ENCODE measurements at regions not wholly inside any gene's neighbourhood (a gene's known extent, or its start where the extent isn't known, plus 50 kb on each side); places are given as distances from the start of the nearest gene placed in this dataset.

- TF ChIP-seq FIP1L1 (IDR thresholded peaks at IDR 0.05; ENCODE audit: borderline replicate concordance, insufficient read depth, low read depth, low read length) (no peak), ZBTB42 (CRISPR knock-in tag; IDR thresholded peaks at IDR 0.05) (no peak)
Measured at GRCh38 chr16:76081967-76082366, 195.2 kb upstream of the CNTNAP4 start (continued).

GRCh38 chr16:76106647-76107046 lies 170.6 kb upstream of the CNTNAP4 start:
- H3K9me3 ChIP-seq (ENCODE audit: low read length): peaks cover 17% of the 10 kb centered on the region
- DNase-seq (ENCODE audit: low spot score): no peak
- H4K20me1 ChIP-seq (ENCODE audit: insufficient read depth, low read length): no peaks in the 10 kb centered on the region
- no peak overlapping the region for H3K27ac ChIP-seq (ENCODE audit: extremely low read length, insufficient read depth, low read length)
- H3K27me3 ChIP-seq (ENCODE audit: control insufficient read depth in 1 of 2, insufficient read depth in 2 of 2, low read length in 2 of 2): no peaks in the 10 kb centered on the region
- WGBS (ENCODE audit: low lambda C conversion rate): 28% methylated on average over 6 of the region's 6 CpGs
- H3K4me3 ChIP-seq (replicated peaks in 1 of 3; ENCODE audit: insufficient read depth in 1 of 3, low read depth in 2 of 3, low read length in 3 of 3): no peak overlapping the region
- no peak for ATAC-seq
- H3K36me3 ChIP-seq (replicated peaks in 1 of 2; ENCODE audit: control insufficient read depth in 1 of 2, insufficient read depth in 2 of 2, low read length in 2 of 2): no peaks in the 10 kb centered on the region
- BruUV-seq (replicated peaks): no TSS peak
- FAIRE-seq: no peak
- no peaks in the 10 kb centered on the region for H3K79me2 ChIP-seq (ENCODE audit: insufficient read depth, low read length)
- intact Hi-C loops (cut with micrococcal nuclease; ENCODE audit: unreplicated experiment) (loop anchor here (5.0 kb wide), 1 partner anchor 319 kb away; no protein-coding TSS in a partner anchor), in situ Hi-C loops (cut with HindIII; ENCODE audit: extremely low pct_ligation_motif_present, low pct_unique_long_range_greater_than_20kb) (no loop called here)
- H3K4me1 ChIP-seq (ENCODE audit: insufficient read depth, low read length): no peaks in the 10 kb centered on the region
- TF ChIP-seq ZNF282 (IDR thresholded peaks at IDR 0.05; ENCODE audit: partially characterized antibody): peak; percentile 51
- TF ChIP-seq IKZF1 (IDR thresholded peaks at IDR 0.05): 0 out of 2 replicates have a peak, but pooled peaks have one; percentile 55
- no peak for TF ChIP-seq RXRB (CRISPR knock-in tag; IDR thresholded peaks at IDR 0.05; ENCODE audit: borderline replicate concordance)
- TF ChIP-seq ZBTB25 (CRISPR knock-in tag; IDR thresholded peaks at IDR 0.05): no peak
- 0 out of 2 replicates have a peak, but pooled peaks have one; percentile 14 for TF ChIP-seq MNT (IDR thresholded peaks at IDR 0.05)
- no peak overlapping the region for H3K4me2 ChIP-seq (ENCODE audit: low read depth, low read length)
- no peak overlapping the region for H2AFZ ChIP-seq (ENCODE audit: low read length)
- no peak overlapping the region for H3K9ac ChIP-seq (ENCODE audit: insufficient read depth, low read depth, low read length)
- ChIA-PET CTCF (ENCODE audit: low intra/inter-chr PET ratio, low total read pairs) (no interaction called here), POLR2A (no interaction called here)

Measured in HepG2 (cell line).